ENCODE measurements at regions not wholly inside any gene's neighbourhood (a gene's known extent, or its start where the extent isn't known, plus 50 kb on each side); places are given as distances from the start of the nearest gene placed in this dataset.

DNA sequence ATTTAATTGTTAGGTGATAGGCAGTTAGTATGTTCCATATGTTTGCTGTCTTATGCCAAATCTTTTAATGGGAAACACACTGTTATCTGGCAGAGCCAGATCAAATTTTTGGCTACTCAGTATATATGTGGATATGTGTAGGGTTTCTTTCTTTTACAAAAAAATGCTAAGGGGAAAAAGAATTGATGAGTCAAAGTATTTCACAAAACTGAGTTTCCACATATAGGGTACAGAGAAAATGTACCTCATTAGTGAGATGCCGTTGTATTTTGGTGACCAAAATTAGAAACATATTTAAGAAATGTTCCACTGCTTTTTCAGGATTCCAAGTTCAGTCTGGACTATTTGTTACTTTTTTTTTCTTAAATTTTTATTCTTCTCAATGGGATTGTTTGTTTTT is 201.2 kb upstream of the PTGFR start:
- H3K27me3 ChIP-seq: no peaks in the 10 kb centered on the region
- peak overlapping the region in 1 of 2 donors; percentile 32 for H3K27ac ChIP-seq
- H3K4me3 ChIP-seq: no peak overlapping the region
- DNase-seq (ENCODE audit: low spot score in 2 of 2): no peak
- H3K9me3 ChIP-seq: no peaks in the 10 kb centered on the region
- intact Hi-C loops (cut with DNase I; ENCODE audit: low total_unique reads): loop anchor here (10.0 kb wide), 1 partner anchor 1805 kb away; no protein-coding TSS in a partner anchor
- H3K36me3 ChIP-seq: no peaks in the 10 kb centered on the region
- TF ChIP-seq POLR2AphosphoS5 (IDR thresholded peaks at IDR 0.05) (no peak), CTCF (IDR thresholded peaks at IDR 0.05) (no peak), POLR2A (IDR thresholded peaks at IDR 0.05) (no peak)
- no peaks in the 10 kb centered on the region for H3K4me1 ChIP-seq

DNA sequence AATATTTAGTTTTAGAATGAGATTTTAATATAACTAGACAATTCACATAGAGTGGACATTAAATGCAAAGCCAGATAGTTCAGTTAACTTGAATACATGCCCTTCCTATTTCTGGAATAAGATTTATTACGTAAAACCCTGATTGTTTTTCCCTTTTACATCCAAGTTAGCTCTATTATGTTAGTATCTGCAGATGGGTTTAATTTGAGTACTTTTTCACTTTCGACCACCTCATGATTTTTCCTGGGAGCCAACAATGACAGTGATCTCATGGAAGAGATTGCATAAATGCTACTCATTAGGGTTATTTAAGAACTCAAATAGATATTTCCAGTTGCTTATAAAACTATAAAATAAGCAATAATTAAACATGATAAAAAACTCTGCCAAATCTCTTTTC is 199.4 kb upstream of the PTGFR start:
- H3K27ac ChIP-seq: no peak overlapping the region
- no peaks in the 10 kb centered on the region for H3K36me3 ChIP-seq
- no peaks in the 10 kb centered on the region for H3K9me3 ChIP-seq
- intact Hi-C loops (cut with DNase I; ENCODE audit: low total_unique reads): no loop called here
- no peaks in the 10 kb centered on the region for H3K4me1 ChIP-seq
- no peak for DNase-seq (ENCODE audit: low spot score in 2 of 2)
- no peak for TF ChIP-seq CTCF (IDR thresholded peaks at IDR 0.05)
- TF ChIP-seq POLR2A (IDR thresholded peaks at IDR 0.05): no peak
- no peak for TF ChIP-seq POLR2AphosphoS5 (IDR thresholded peaks at IDR 0.05)
- H3K27me3 ChIP-seq: no peaks in the 10 kb centered on the region
- no peak overlapping the region for H3K4me3 ChIP-seq

DNA sequence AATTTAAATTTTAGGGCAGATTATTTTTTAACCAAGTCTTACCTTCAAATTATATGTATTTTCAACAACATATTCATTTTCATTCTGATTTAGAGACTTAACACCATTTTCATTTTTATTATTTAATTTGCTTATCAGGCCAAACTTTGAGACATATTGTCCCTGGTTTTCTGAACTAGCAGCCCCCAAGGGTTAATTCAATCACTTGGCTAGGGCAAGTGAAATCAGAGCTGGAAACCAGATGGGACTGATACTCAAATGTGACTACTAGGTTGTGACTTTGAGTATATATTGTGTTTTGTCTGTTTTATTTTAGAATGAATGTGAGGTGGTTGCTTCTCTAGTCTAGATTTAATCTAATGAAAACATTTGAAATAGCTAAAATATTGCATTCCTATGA is 198.9 kb upstream of the PTGFR start:
- Histone ChIP-seq H3K27ac (peak overlapping the region; percentile 26 to 45), H3K27me3 (no peaks in the 10 kb centered on the region), H3K9me3 (no peaks in the 10 kb centered on the region), H3K36me3 (no peaks in the 10 kb centered on the region), H3K4me3 (no peak overlapping the region), H3K4me1 (no peaks in the 10 kb centered on the region)
- no peak for DNase-seq (ENCODE audit: low spot score in 2 of 2)
- no peak for TF ChIP-seq POLR2AphosphoS5 (IDR thresholded peaks at IDR 0.05)
- no peak for TF ChIP-seq CTCF (IDR thresholded peaks at IDR 0.05)
- no peak for TF ChIP-seq POLR2A (IDR thresholded peaks at IDR 0.05)
- intact Hi-C loops (cut with DNase I; ENCODE audit: low total_unique reads): no loop called here

- no peaks in the 10 kb centered on the region for H3K27me3 ChIP-seq
- no peaks in the 10 kb centered on the region for H3K9me3 ChIP-seq
- H3K36me3 ChIP-seq: no peaks in the 10 kb centered on the region
- no peaks in the 10 kb centered on the region for H3K4me1 ChIP-seq
- peak overlapping the region; percentile 16 to 26 for H3K27ac ChIP-seq
- H3K4me3 ChIP-seq: no peak overlapping the region
- no peak for DNase-seq (ENCODE audit: low spot score in 2 of 2)
- intact Hi-C loops (cut with DNase I; ENCODE audit: low total_unique reads): no loop called here
- TF ChIP-seq POLR2AphosphoS5 (IDR thresholded peaks at IDR 0.05) (peak in 1 of 3 donors; percentile 79), CTCF (IDR thresholded peaks at IDR 0.05) (no peak)
These were observed 198.4 kb upstream of the PTGFR start for GRCh38 chr1:78292361-78292760.

- no peak for DNase-seq (ENCODE audit: low spot score in 2 of 2)
- no peak overlapping the region for H3K4me3 ChIP-seq
- no peaks in the 10 kb centered on the region for H3K27me3 ChIP-seq
- intact Hi-C loops (cut with DNase I; ENCODE audit: low total_unique reads): no loop called here
- H3K9me3 ChIP-seq: no peaks in the 10 kb centered on the region
- no peak overlapping the region for H3K27ac ChIP-seq
- H3K36me3 ChIP-seq: no peaks in the 10 kb centered on the region
- H3K4me1 ChIP-seq: no peaks in the 10 kb centered on the region
- TF ChIP-seq CTCF (IDR thresholded peaks at IDR 0.05) (no peak), POLR2A (IDR thresholded peaks at IDR 0.05) (no peak), POLR2AphosphoS5 (IDR thresholded peaks at IDR 0.05) (no peak)
These were observed 192.9 kb upstream of the PTGFR start for GRCh38 chr1:78297836-78298235.
